GM23338 (cell line): ENCODE measurements at regions not wholly inside any gene's neighbourhood (a gene's known extent, or its start where the extent isn't known, plus 50 kb on each side); places are given as distances from the start of the nearest gene placed in this dataset.

Experiments used
- ATAC-seq: fragments of 200-7000 bp; cut with Tn5 transposase; 3 replicates; pipeline ENCODE4 v1.9.1; 2020
- DNase-seq: peaks from one replicate; pipeline ENCODE4 v3.0.0-alpha.2; 2015; ENCODE audit warnings: low spot score
- H2AFZ ChIP-seq: fragments of 200-600 bp; sonication (generic); 2 replicates; pipeline ENCODE4 v1.8.0; 2016; ENCODE audit warnings: antibody characterized with exemption, mild to moderate bottlenecking, moderate library complexity
- H3F3A ChIP-seq: fragments of 200-600 bp; sonication (generic); replicated peaks from 2 replicates; pipeline ENCODE4 v1.8.0; 2017; ENCODE audit warnings: antibody characterized with exemption, mixed run types, low read depth
- H3K27ac ChIP-seq: fragments of 200-600 bp; sonication (generic); 2 replicates; pipeline ENCODE4 v1.6.1; 2016; ENCODE audit warnings: low read depth
- H3K27me3 ChIP-seq: fragments of 200-600 bp; sonication (generic); 2 replicates; pipeline ENCODE4 v1.8.0; 2016; ENCODE audit warnings: mild to moderate bottlenecking, mixed run types, moderate library complexity; ENCODE audit not compliant: insufficient read depth
- H3K36me3 ChIP-seq: fragments of 200-600 bp; sonication (generic); 2 replicates; pipeline ENCODE4 v1.8.0; 2016; ENCODE audit warnings: mild to moderate bottlenecking; ENCODE audit not compliant: insufficient read depth
- H3K4me1 ChIP-seq: fragments of 200-600 bp; sonication (generic); 2 replicates; pipeline ENCODE4 v1.8.0; 2016; ENCODE audit warnings: mild to moderate bottlenecking, moderate library complexity; ENCODE audit not compliant: insufficient read depth
- H3K4me2 ChIP-seq: fragments of 200-600 bp; sonication (generic); 2 replicates; pipeline ENCODE4 v1.7.1; 2017; ENCODE audit warnings: mixed run types
- H3K4me3 ChIP-seq: fragments of 200-600 bp; sonication (generic); 2 replicates; pipeline ENCODE4 v1.6.1; 2016; ENCODE audit warnings: mixed run types
- H3K79me2 ChIP-seq: fragments of 200-600 bp; sonication (generic); replicated peaks from 2 replicates; pipeline ENCODE4 v1.8.0; 2017; ENCODE audit warnings: mild to moderate bottlenecking; ENCODE audit not compliant: insufficient read depth
- H3K9me2 ChIP-seq: fragments of 200-600 bp; sonication (generic); 2 replicates; pipeline ENCODE4 v1.8.0; 2017; ENCODE audit not compliant: insufficient read depth
- H4K20me1 ChIP-seq: fragments of 200-600 bp; sonication (generic); replicated peaks from 2 replicates; pipeline ENCODE4 v1.8.0; 2017; ENCODE audit warnings: mild to moderate bottlenecking; ENCODE audit not compliant: insufficient read depth
- H3K27ac Mint-ChIP-seq: 2 replicates; pipeline ENCODE4 v1.8.0; 2020; ENCODE audit warnings: inconsistent platforms, mild to moderate bottlenecking, moderate library complexity, mixed read lengths
- H3K27me3 Mint-ChIP-seq: 3 replicates; pipeline ENCODE4 v1.8.0; 2022; ENCODE audit warnings: low read depth, mild to moderate bottlenecking, moderate library complexity, mixed read lengths, inconsistent platforms; ENCODE audit not compliant: insufficient read depth, poor library complexity
- H3K36me3 Mint-ChIP-seq: 3 replicates; pipeline ENCODE4 v1.8.0; 2021; ENCODE audit warnings: low read depth, mild to moderate bottlenecking, inconsistent platforms, moderate library complexity, mixed read lengths
- H3K4me1 Mint-ChIP-seq: 3 replicates; pipeline ENCODE4 v1.8.0; 2020; ENCODE audit warnings: mild to moderate bottlenecking, inconsistent platforms, mixed read lengths
- H3K4me3 Mint-ChIP-seq: 3 replicates; pipeline ENCODE4 v1.8.0; 2021; ENCODE audit warnings: moderate library complexity, mild to moderate bottlenecking, inconsistent platforms, mixed read lengths
- H3K9me3 Mint-ChIP-seq: 3 replicates; pipeline ENCODE4 v1.8.0; 2020; ENCODE audit warnings: moderate library complexity, mild to moderate bottlenecking, inconsistent platforms, mixed read lengths
- CREB1 ChIP-seq: fragments of 250-450 bp; sonication (Bioruptor Pico); IDR thresholded peaks from 2 replicates; pipeline ENCODE4 v1.5.0; 2020; ENCODE audit warnings: low read depth, mild to moderate bottlenecking, moderate library complexity
- CTCF ChIP-seq, 2 experiments: fragments of 200-600 bp in 1 of 2; sonication (generic) in 1 of 2; conservative IDR thresholded peaks; 2 replicates each; pipeline versions ENCODE4 v1.5.1 to v1.6.1; 2016 to 2017; ENCODE audit warnings: antibody characterized with exemption in 2 of 2, low read depth in 2 of 2, mild to moderate bottlenecking in 2 of 2, moderate library complexity in 1 of 2
- ETS1 ChIP-seq: IDR thresholded peaks from 2 replicates; pipeline ENCODE4 v1.6.1; 2016; ENCODE audit warnings: antibody characterized with exemption
- EZH2 ChIP-seq: fragments of 200-600 bp; sonication (generic); IDR thresholded peaks from one replicate; pipeline ENCODE4 v1.8.0; 2017; ENCODE audit warnings: antibody characterized with exemption, mild to moderate bottlenecking, low read depth; ENCODE audit not compliant: unreplicated experiment
- EZH2phosphoT487 ChIP-seq: fragments of 200-600 bp; sonication (generic); IDR thresholded peaks from one replicate; pipeline ENCODE4 v1.8.1; 2018; ENCODE audit warnings: antibody characterized with exemption; ENCODE audit not compliant: unreplicated experiment
- JUNB ChIP-seq: IDR thresholded peaks from one replicate; pipeline ENCODE4 v1.6.1; 2016; ENCODE audit warnings: antibody characterized with exemption; ENCODE audit not compliant: unreplicated experiment
- NANOG ChIP-seq: IDR thresholded peaks from 2 replicates; pipeline ENCODE4 v1.6.1; 2016; ENCODE audit warnings: antibody characterized with exemption, borderline replicate concordance
- POLR2AphosphoS5 ChIP-seq: IDR thresholded peaks from 2 replicates; pipeline ENCODE4 v1.6.1; 2016; ENCODE audit warnings: antibody characterized with exemption, low read depth
- REST ChIP-seq: IDR thresholded peaks from one replicate; pipeline ENCODE4 v1.6.1; 2018; ENCODE audit warnings: antibody characterized with exemption; ENCODE audit not compliant: unreplicated experiment
- STAT1 ChIP-seq: IDR thresholded peaks from one replicate; pipeline ENCODE4 v1.6.1; 2016; ENCODE audit warnings: antibody characterized with exemption; ENCODE audit not compliant: unreplicated experiment
- ZNF114 ChIP-seq: fragments of 250-450 bp; sonication (Bioruptor Pico); IDR thresholded peaks from 2 replicates; pipeline ENCODE4 v1.5.0; 2020; ENCODE audit warnings: mild to moderate bottlenecking, moderate library complexity
- ZNF331 ChIP-seq: fragments of 250-450 bp; sonication (Bioruptor Pico); IDR thresholded peaks from 2 replicates; pipeline ENCODE4 v1.5.0; 2020; ENCODE audit warnings: low read depth, mild to moderate bottlenecking, moderate library complexity
- ZNF462 ChIP-seq: fragments of 250-450 bp; sonication (Bioruptor Pico); IDR thresholded peaks from 2 replicates; pipeline ENCODE4 v1.5.0; 2020; ENCODE audit warnings: mild to moderate bottlenecking, moderate library complexity

GRCh38 chr20:6590891-6591637 is 176.4 kb upstream of the BMP2 start:
- Histone ChIP-seq H2AFZ (no peak overlapping the region), H3K27ac (no peak overlapping the region), H4K20me1 (no peaks in the 10 kb centered on the region), H3K36me3 (no peaks in the 10 kb centered on the region), H3K27me3 (no peaks in the 10 kb centered on the region), H3K79me2 (no peaks in the 10 kb centered on the region), H3K9me2 (no peaks in the 10 kb centered on the region; the same call in 1 of the 2 replicates), H3K4me2 (no peak overlapping the region), H3F3A (no peaks in the 10 kb centered on the region), H3K4me1 (no peaks in the 10 kb centered on the region), H3K4me3 (no peak overlapping the region)
- no peaks in the 10 kb centered on the region for H3K27me3 Mint-ChIP-seq
- DNase-seq (no peak), ATAC-seq (no peak)
- no peak overlapping the region for H3K4me3 Mint-ChIP-seq
- no peaks in the 10 kb centered on the region for H3K4me1 Mint-ChIP-seq
- H3K36me3 Mint-ChIP-seq, result 0 out of 3 replicates have a peak, but pooled peaks cover 2% of the 10 kb centered on the region
- peaks cover 3% of the 10 kb centered on the region; the same call in 2 of the 3 replicates for H3K9me3 Mint-ChIP-seq
- TF ChIP-seq JUNB (no peak), ETS1 (no peak), STAT1 (no peak), ZNF114 (CRISPR knock-in tag) (no peak), CREB1 (CRISPR knock-in tag) (no peak), EZH2 (no peak), ZNF331 (CRISPR knock-in tag) (no peak), NANOG (no peak), CTCF (conservative IDR thresholded peaks at IDR 0.05; ENCODE audit: low read depth in 2 of 2) (no peak), POLR2AphosphoS5 (no peak), REST (no peak), EZH2phosphoT487 (no peak), ZNF462 (CRISPR knock-in tag) (no peak)
- no peak overlapping the region for H3K27ac Mint-ChIP-seq
